ENCODE measurements at regions not wholly inside any gene's neighbourhood (a gene's known extent, or its start where the extent isn't known, plus 50 kb on each side); places are given as distances from the start of the nearest gene placed in this dataset.
"Not testable (repeated sequence)": the region's sequence is repeated elsewhere in the genome, so short reads cannot be mapped to it uniquely, and the experiment has no call there.

- no peak for DNase-seq
Observed at GRCh38 chr9:31467075-31467474, 917.4 kb upstream of the ACO1 start.

GRCh38 chr9:31470051-31470450, 914.4 kb upstream of the ACO1 start:
- DNase-seq: no peak

DNA sequence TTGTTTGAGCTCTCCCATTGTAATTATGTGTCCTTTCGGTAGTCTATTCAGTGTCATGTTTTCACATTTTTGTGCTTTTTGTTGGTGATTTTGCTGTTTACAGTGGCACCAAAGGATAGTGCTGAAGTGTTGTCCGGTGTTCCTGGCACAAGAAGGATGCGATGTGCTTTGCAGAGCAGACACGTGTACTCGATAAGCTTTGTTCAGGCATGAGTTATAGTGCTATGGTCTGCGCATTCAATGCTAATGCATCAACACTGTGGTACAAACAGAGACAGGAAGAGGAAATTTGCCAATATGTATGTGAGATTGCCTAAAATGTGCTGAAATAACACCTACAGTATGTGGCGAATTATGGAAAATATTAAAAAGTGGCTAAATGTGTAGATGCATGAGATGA, 913.4 kb upstream of the ACO1 start:
- DNase-seq: no peak

DNA sequence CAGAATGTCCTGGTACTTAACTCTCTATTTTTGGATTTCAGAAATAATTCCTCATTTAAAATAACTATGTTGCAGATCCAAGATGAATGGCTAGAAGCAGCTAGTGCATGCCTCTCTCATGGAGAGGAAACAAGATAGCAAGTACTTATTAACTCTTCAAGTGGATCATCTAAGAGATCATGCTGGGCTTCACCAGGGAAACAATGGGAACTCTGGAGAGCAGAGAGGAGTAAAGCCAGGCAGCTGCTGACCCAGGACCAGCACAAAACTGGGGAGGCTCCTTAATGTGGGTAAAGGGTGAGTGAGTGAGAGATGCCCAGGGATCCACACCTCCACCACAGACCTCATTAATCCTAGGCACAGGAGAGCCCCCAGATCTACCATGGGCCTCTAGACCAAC, 897.8 kb upstream of the ACO1 start:
- no peak for DNase-seq

- DNase-seq: no peak
Observed at GRCh38 chr9:31490551-31491106, 893.8 kb upstream of the ACO1 start.

- no peak for DNase-seq
Observed at GRCh38 chr9:31492229-31492628, 892.2 kb upstream of the ACO1 start.

DNA sequence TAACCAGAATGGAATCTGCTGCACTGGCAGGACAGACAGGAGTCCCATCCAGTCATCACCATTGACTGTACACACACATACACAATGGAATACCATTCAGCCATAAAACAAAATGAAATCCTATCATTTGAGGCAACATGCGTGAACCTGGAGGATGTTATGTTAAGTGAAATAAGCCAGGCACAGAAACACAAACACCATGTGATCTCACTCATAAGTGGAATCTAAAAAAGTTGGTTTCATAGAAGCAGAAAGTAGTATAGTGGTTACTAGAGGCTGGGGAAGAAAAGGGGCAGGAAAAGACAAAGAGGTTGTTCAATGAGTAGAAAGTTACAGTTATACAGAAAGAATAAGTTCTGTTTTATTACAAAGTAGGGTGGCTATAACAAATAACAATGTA, 884.0 kb upstream of the ACO1 start:
- no peak for DNase-seq

GRCh38 chr9:31519011-31519410, 865.4 kb upstream of the ACO1 start:
- DNase-seq: no peak

- DNase-seq: no peak
Observed at GRCh38 chr9:31519424-31519823, 865.0 kb upstream of the ACO1 start.

DNA sequence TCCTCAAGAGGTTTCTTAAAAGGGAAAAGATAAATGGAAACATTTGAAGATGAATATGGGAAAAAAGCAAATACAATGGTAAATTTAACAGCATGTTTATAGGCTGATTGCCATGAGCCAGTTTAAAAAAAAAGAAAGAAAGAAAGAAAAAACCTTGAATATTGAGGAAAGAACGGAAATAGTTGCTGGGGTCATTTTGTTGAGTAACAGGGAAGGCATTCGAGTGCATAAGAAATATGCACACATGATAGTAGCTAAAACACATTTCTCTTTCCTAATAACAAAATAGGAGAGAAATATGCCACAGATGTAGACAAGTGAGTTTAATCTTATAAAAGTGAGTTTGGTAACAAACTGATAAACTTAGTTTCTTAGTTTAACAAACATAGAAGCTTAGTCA, 864.6 kb upstream of the ACO1 start:
- DNase-seq: no peak

GRCh38 chr9:31520301-31521085, 864.0 kb upstream of the ACO1 start:
- no peak for DNase-seq

- DNase-seq: no peak
Observed at GRCh38 chr9:31535651-31536050, 848.8 kb upstream of the ACO1 start.

DNA sequence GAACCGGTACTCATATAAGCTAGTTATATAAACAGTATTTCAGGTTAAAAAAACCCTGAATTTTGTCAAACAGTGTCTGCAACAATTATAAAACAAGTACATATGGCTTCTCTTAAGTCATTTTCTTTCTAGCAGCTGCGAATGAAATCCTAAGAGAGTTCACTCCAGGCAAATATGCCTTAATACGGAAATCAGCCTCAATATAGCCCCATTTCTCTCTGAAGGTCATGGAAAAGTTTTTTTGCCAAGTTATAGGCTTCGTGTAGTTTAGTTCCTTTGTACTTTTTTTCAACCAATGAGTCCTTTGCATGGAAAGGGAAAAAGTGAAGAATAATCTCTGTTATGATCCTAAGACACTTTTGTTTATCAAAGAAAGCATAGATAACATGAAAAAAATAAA, 848.0 kb upstream of the ACO1 start:
- no peak for DNase-seq

GRCh38 chr9:31541721-31542281, 842.6 kb upstream of the ACO1 start:
- DNase-seq: no peak

- DNase-seq: peak; percentile 61
Observed at GRCh38 chr9:31542384-31543055, 841.9 kb upstream of the ACO1 start.

GRCh38 chr9:31554941-31555340, 829.5 kb upstream of the ACO1 start:
- DNase-seq: no peak

DNA sequence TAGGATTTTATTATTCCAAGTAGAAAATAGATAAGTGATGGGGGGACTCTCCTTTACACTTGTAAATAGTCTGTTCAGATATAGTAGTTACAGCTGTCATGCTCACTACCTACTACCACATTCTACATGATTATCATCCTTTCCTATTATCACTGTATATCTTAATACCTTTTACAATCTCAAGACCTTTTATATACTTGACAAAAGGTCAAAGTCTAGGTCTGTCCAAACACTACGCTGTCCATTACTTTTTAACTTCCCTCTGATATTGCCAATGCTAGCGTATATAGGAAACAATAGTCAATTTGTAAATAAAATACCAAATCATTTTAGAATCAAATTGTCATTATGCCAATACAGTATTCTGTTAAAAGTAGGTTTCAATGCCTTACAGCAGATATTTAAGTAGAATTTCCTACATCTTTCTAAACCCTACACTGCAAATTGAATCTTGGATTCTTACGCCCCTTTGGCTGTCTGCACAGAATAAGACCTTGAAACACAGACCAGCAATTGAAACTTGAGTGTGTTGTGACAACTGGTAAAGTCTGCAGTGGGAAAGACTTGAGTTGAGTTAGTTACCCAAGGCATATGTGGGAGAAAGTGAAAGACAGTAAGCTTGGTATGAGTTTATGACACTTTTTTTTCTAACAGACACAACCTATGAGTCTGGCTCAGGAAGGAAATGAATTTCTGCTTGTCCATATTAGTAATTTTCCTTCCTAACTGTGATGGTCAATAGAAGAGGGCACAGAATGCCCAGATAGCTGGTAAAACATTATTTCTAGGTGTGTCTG, 827.6 kb upstream of the ACO1 start:
- no peak for DNase-seq

DNA sequence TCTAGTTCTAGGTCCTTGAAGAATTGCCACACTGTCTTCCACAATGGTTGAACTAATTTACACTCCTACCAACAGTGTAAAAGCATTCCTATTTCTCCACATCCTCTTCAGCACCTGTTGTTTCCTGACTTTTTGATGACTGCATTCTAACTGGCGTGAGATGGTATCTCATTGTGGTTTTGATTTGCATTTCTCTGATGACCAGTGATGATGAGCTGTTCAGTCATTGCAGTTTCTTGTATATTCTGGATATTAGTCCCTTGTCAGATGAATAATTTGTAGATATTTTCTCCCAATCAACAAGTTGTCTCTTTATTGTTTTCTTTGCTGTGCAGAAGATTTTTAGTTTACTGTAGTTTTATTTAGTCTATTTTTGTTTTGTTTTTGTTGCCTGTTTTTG, 812.3 kb upstream of the ACO1 start:
- not testable (repeated sequence) for DNase-seq

- DNase-seq: no peak
Observed at GRCh38 chr9:31573561-31573960, 810.9 kb upstream of the ACO1 start.

DNA sequence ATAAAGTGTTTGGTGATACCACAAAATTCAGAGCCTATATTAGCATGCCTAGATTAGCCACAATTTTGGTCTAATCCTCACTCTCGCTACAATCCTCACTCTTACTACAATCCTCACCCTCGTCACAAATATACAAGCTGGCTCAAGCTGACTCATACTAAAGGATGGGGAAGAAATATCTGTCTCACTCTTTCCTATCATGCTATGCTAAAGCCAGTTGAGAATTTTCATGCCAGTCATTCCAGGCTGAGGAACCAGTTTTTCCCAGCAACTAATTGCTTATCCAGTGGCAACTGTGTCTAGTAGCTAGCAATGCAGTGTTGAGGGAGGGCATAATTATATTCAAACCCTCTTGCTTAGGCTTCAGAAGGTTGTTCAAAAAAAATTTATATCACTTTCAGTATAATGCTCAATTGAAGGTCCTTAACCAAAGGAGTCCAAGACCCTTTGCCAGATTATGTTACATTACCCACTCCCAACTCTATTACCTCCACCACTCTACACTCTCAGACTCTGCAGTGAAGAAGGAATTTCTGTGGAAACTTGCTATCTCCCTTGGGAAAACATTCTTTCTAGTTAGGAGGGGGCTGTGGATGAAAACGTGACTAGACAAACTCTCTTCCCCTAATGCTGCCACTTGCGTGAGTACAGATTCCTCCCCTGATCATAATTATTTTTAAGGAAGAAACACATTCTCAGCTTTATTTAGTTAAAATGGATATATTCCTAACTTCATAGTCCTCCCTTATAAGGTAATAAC, 810.3 kb upstream of the ACO1 start:
- no peak for DNase-seq

DNA sequence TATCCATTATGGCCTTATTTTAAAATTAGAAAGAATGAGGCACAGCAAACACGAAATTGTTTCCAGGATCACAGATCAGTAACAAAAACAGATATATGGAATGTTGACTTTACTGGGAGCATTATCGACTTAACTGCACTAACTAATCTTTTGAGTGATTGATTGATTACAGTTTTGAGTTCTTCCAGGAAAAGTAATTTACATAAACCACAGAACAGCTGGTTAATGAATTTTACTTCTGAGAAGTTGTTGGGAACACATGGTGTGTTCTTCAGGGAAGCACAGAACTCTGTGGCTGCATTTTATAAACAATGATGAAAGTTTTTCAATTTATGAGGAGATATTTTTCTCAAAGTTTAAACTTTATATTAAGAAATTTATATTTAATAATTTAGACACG, 802.4 kb upstream of the ACO1 start:
- peak; percentile 87 for DNase-seq

DNA sequence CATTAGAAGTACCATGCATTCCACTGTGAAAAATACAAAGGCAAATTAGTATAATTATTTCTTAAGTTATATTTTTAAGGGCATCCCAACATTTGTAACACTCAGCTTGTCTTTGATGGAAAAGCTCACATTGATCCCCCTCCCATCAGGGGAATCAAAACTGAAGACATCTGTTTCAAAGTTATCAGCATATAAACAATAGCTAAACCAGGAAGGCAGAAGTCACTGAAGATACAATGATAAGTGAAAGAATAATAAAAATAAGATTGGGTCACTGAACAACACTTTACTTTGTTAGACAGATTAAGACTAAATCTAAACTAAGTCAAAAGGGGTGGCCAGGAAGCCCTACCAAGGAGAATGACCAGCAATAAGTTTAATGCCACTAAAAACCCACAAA, 801.9 kb upstream of the ACO1 start:
- peak; percentile 12 for DNase-seq

Data from NCI-H82 (cell line).